ENCODE measurements at regions not wholly inside any gene's neighbourhood (a gene's known extent, or its start where the extent isn't known, plus 50 kb on each side); places are given as distances from the start of the nearest gene placed in this dataset.

DNA sequence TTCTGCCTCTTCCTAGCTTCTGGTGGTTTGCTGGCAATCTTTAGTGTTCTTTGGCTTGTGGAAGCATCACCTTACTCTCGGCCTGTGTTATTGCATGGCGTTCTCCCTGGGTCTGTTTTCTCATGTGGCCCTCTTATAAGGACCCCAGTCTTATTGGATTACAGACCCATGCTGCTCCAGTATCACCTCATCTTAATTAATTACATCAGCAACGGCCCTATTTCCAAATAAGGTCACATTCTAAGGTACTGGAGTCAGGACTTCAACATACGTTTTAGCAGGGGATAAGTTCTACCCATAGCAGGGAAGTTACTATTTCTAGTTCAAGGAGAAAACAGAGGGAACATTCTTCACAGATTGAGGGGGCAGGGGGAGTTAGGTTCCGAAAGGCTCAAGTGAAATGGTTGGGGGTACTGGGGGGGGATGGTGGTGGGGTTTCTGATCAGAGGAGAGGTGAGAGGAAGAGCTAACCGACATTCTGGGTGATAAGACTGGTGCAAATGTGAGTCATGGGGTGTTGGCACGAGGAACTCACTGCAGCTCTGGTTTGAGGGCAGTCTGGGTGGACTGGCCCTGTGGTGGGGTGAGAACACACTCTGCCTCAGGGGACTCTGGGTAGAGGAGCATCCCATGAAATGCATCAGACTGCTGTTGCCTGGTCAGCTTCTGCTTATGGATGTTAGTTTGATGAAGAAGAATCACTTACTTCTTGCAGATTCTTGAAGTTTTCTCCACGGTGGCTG lies 51.5 kb upstream of the ZBED5 start:
- TF ChIP-seq CREB1 (IDR thresholded peaks at IDR 0.05; ENCODE audit: low read depth) (no peak), CEBPB (IDR thresholded peaks at IDR 0.05) (no peak), TCF12 (IDR thresholded peaks at IDR 0.05; ENCODE audit: low read depth) (no peak), YY1 (IDR thresholded peaks at IDR 0.05; ENCODE audit: low read depth) (no peak), RAD21 (IDR thresholded peaks at IDR 0.05; ENCODE audit: low read depth) (no peak)
- TF ChIP-seq, protein P1, sequence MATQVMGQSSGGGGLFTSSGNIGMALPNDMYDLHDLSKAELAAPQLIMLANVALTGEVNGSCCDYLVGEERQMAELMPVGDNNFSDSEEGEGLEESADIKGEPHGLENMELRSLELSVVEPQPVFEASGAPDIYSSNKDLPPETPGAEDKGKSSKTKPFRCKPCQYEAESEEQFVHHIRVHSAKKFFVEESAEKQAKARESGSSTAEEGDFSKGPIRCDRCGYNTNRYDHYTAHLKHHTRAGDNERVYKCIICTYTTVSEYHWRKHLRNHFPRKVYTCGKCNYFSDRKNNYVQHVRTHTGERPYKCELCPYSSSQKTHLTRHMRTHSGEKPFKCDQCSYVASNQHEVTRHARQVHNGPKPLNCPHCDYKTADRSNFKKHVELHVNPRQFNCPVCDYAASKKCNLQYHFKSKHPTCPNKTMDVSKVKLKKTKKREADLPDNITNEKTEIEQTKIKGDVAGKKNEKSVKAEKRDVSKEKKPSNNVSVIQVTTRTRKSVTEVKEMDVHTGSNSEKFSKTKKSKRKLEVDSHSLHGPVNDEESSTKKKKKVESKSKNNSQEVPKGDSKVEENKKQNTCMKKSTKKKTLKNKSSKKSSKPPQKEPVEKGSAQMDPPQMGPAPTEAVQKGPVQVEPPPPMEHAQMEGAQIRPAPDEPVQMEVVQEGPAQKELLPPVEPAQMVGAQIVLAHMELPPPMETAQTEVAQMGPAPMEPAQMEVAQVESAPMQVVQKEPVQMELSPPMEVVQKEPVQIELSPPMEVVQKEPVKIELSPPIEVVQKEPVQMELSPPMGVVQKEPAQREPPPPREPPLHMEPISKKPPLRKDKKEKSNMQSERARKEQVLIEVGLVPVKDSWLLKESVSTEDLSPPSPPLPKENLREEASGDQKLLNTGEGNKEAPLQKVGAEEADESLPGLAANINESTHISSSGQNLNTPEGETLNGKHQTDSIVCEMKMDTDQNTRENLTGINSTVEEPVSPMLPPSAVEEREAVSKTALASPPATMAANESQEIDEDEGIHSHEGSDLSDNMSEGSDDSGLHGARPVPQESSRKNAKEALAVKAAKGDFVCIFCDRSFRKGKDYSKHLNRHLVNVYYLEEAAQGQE (IDR thresholded peaks at IDR 0.05; ENCODE audit: low read depth), result no peak
- TF ChIP-seq, protein P2, sequence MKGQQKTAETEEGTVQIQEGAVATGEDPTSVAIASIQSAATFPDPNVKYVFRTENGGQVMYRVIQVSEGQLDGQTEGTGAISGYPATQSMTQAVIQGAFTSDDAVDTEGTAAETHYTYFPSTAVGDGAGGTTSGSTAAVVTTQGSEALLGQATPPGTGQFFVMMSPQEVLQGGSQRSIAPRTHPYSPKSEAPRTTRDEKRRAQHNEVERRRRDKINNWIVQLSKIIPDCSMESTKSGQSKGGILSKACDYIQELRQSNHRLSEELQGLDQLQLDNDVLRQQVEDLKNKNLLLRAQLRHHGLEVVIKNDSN (IDR thresholded peaks at IDR 0.05), result no peak

All from Ishikawa (cell line).